ENCODE measurements at regions not wholly inside any gene's neighbourhood (a gene's known extent, or its start where the extent isn't known, plus 50 kb on each side); places are given as distances from the start of the nearest gene placed in this dataset.

GRCh38 chrX:40165861-40166260 lies 68.1 kb upstream of the BCOR start:
- no peak for DNase-seq (ENCODE audit: low spot score)

DNA sequence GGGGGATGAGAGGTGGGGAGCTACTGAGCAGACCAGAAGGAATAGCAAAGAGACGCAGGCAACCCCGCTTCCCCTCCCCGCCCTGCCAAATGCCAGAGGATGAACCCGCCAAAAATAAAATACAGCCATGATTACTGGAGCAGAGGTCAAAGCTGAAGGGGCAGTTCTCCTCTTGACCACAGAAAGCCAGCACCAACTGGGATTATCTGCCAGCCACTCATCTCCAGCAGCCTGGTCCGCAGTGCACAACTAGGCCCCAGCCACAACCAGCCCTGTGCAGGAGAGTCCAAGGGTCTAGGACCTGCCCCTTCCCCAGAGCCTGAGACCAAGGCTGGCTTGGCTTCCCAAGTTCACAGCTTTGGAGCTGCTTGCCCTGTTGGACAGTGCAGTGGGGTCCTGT lies 67.4 kb upstream of the BCOR start:
- DNase-seq (ENCODE audit: low spot score), result no peak

DNA sequence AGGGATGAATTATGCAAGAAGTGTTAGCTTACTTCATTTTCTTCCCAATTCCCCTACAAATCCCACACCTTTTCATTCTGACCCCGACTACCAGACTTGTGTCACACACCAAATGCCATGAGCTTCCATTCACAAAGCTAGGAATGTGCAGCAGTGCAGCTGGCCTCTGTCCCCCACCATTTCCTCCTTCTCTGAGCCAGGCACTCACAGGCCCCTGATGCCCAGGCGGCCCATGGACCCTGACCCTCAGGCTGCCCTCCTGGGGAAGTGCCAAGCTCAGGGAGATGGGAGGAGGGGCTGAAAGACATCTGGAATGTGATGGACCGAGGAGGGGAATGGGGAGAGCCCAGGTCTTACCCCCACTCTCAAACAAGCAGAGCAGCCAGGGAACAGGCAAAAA lies 67.0 kb upstream of the BCOR start:
- DNase-seq (ENCODE audit: low spot score), result no peak

DNA sequence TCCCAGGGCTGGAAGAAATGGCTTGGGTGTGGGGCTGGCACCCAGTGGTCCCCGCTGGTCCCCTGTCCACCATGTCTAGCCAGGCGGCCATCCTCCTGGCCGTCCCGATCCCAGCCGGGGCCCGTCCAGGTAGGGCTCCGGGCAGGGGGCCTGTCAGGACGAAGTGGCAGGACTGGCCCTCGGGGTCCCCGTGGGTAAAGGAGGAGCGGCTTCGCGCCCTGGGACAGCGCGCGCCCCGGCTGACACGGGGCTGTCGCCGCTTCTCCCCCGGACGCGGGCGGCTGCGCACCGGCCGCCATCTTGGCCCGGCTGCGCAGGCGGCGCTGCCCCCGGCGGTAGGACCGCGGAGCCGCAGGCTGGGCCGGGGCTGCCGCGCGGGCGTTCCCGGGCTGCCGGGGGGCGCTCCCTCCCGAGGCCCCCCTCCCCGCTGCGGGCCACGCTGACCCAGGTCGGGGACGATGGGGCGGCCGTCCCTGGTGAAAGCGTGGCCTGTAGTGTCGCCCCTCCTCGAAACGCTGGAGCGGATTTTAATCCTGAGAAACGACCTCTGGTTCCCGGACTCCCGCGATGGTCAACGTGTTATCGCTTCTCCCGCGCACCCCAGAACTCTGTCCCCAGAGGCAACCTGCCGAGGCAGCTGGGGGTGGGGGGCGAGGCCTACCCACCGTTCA lies 60.4 kb upstream of the BCOR start:
- no peak for DNase-seq (ENCODE audit: low spot score)

GRCh38 chrX:40157228-40158035 lies 59.7 kb upstream of the BCOR start:
- DNase-seq (ENCODE audit: low spot score), result no peak

DNA sequence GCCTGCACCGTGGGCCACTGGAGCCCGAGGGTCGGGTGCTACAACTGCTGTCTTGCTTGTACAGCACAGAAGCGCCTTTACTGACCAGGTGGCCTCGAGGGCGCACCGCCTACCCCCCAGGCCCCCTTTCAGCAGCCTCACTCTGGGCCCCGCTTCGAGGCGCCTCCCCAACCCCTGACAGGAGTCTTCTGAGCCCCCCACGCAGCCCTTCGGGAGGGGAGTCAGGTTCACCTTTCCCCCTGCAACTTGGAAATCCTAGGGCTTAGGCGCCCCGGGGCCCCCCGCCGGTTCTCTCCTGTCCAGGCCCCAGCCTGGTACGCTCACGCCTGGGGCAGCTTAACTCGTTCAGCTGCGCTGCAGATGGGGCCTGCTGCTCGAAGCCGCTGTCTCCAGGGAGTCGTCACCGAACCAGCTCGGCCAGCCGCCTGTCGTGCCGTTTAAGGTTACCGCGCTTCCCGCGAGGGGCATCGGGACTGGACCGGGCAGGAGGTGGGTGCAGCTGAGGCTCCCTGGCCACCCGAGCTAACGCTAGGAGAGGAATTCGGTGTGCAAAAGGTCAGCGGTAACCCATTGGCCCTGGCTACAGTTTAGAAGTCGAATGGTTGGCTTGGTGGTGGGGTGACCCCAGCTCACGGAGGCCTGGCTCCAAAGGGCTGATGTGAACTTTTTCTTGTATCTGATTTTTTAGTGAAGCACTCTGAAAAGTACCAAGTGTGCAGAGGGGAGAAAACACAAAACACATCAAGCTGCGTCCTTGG lies 58.9 kb upstream of the BCOR start:
- no peak for DNase-seq (ENCODE audit: low spot score)

DNA sequence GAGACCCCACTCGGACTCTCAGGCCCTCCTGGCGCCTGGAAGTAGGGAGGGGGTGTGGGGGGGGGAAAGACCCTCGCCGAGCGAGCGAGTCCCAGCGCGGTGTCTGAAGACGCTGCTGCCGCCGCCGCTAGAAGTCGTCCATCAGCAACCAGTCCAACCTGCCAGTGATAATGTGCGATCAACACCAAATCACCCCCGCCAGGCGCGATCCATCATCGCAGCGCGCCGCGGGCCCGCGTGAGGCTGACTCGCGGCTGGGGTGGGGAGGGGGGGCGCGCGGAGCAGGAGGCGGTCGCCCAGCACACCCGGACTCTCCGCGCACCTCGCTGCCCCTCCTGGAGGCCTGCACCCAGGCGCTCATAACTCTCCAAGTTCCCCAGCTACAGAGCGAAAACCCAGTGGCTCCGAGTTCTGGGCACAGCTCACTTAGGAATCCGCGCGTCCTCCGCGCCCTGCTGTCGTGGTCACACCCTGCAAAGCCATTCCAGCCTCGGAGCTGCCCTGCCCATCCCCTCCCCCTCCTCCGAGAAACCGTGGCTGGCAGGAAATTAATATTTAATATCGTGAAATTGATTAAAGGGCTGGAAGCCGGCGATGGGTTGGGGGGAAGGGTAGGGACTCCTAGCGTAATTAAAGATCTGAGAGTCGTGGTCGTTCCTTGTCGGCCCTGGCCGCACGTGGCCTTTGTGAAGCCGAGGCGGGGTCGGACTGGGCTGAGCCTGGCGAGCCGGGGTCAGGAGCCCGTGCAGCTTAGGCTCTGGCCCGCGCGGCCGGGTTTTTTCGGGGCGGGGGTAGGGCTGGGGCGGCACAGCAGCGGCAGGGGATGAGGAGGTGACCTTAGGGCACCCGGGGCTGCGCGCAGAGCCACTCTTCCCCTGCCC lies 58.1 kb upstream of the BCOR start:
- no peak for DNase-seq (ENCODE audit: low spot score)

DNA sequence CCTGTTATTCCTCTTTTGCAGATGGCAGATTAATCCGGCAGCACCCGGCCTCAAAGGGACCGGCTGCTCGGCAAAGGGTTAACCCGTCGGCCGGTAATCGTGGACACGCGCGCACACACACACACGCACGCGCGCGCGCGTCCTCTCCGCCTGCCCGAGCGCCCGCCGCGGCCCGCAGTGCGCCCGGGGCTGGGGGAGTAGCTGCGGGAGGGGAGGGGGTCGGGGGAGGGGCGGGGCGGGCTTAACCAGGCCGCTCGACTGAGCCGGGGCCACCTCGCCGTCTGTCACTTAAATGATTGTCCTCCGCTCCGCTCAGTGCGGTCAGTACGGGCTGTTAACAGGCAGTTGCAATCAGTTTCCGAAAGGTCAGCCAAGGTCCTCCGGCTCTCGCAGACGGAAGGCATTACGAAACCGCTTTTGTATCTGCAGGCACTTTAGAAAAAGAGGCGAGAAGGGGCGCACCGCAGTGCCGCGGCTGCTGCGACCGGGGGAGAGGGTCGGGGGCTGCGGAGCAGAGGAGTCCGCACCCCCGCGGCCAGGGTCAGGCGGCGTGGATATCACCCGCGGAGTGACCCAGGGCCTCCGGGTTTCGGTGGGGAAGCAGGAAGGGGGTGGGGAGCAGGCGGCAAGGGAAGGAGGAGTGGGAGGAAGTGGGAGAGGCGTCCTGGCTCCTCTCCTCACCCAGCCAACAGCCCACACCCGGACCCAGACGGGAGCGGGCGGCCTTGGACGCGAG lies 57.3 kb upstream of the BCOR start:
- no peak for DNase-seq (ENCODE audit: low spot score)

GRCh38 chrX:40154250-40154852 lies 56.6 kb upstream of the BCOR start:
- DNase-seq (ENCODE audit: low spot score), result no peak

DNA sequence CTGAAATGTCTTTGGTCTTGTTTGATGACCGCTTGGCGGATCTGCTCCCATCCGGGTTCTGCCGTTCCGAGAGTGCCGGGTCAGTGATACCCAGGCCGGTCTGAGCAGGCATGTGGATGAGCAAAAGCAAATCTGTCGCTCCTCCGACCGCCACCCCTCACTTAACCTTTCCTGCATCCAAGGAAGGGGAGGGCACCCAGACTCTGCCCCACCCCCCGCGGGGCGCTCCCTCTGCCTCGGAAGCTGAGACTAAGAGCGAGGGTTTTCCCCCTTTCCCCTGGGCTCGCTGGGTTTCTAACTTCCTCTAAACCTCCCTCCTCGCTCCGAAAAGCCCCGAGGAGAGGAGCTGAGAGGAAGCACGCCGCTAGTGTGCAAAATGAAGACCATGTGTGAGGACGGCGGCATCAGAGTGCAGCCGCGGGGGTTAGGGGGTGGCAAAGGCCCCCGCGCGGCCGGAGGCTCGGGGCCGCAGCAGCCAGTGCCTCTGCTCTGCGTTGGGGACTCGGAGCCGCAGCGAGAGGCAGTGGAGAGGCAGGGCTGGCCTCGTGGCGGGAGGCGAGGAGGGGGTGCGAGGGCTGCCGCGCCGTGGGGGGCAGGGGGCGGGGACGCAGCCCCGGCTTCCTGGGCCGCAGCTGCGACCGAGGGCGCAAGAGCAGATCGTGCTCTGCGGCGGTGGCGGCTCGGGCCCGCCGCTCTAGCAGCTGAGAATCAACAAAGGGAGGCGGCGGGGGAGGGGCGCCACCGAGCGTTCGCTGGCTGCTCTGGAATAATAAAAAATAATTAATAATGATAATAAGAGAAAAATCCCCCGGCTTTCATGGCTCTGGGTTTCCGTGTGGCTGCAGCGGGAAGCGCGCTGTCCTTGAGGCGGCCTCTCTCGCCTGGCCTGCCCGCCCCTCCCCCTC lies 55.8 kb upstream of the BCOR start:
- no peak for DNase-seq (ENCODE audit: low spot score)

DNA sequence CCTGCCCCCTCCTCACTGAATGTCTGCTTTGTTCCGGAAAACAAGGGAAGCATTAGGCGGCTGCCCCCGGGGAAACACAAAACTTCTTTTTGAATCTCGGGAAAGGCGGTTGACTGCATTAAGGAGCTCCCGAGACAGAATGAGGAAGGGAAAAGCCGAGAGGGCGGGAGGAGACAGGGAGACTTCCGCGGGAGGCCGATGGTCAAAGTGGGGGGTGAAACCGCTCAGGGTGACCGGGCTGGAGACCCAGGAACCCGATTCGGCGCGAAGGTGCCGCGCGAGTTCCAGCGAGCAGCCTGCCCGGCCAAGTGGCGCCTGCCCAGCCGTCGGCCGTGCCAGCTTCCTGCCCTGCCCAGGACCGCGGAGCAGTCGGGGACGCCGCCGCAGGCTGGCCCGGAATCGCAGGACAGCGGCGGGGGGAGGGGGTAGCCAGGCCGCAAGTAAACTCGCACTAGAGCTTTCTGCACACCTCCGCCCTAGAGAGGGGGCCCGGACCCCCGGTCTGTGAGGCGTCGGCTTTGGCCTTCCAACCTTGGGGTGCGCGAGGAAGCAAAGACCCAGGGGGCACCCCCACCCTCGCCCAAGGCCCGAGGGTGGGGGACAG lies 55.1 kb upstream of the BCOR start:
- peak; percentile 83 for DNase-seq (ENCODE audit: low spot score)

DNA sequence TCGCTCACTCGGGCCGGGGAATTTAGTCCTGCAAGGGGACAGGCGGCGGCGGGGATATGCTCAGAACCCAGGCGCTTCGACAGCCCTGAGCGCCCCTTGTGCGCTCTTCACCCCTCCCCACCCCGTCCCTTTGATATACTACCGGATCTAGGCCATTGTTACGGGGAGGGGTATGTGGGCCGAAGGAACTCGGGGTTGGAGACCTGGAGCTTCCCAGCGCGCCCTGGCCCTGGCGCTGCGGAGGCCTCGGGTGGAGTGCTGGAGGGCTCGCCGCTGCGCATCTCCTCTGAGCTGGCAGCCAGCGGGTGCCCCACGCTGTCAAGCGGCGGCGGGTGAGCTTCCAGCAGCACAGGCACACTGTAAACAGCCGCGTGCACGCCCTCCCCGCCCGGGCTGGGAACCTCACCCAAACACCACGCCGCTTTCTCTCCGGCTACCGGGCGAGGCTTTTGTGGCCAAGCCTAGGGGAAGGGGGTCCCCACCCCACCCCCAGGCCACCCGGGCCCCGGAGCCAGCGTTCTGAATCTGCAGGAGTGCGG lies 54.5 kb upstream of the BCOR start:
- DNase-seq (ENCODE audit: low spot score), result no peak

- no peak for DNase-seq (ENCODE audit: low spot score)
These were observed 53.7 kb upstream of the BCOR start for GRCh38 chrX:40151211-40152172.

- no peak for DNase-seq (ENCODE audit: low spot score)
These were observed 52.7 kb upstream of the BCOR start for GRCh38 chrX:40150503-40150902.

DNA sequence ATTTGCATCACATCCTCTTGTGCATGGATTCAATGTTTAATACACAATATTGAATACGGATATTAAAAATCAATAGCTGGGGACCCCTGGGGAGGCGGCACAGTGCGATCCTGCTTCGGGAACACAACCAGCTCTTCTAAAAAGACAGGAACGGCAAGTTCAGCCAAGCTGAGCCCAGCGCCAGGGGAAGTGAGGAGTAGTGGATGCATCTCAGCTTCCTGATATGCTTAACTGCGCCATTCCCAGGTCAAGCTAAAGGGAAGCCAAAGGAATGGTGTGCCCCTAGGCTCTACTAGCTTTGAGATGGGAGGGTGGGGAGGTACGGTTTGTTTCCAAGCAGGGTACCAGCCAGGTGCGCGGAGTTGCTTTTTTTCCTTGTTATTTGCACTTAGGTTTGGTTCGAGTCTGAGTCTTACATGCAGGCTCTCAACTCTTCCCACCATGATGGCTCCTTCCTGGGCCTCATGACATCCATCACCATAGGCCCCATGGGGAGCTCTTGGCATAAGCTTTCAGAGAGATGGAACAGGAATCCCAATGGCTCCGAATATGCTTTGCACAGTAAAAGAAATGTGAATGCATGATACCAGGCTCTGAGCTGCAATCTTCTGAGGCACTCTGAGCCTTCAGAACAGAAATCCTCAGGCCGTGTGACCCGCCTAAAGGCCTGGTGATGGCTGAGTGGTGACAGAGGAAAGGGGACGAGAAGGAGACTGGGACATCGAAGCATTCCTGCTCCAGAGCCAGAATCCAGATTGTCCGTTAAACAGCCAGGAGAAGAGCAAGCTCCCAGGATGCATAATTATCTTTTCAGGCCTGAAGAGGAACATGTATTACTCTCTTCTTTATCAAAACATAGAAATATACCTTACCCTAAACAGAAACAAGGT lies 51.8 kb upstream of the BCOR start:
- no peak for DNase-seq (ENCODE audit: low spot score)

DNA sequence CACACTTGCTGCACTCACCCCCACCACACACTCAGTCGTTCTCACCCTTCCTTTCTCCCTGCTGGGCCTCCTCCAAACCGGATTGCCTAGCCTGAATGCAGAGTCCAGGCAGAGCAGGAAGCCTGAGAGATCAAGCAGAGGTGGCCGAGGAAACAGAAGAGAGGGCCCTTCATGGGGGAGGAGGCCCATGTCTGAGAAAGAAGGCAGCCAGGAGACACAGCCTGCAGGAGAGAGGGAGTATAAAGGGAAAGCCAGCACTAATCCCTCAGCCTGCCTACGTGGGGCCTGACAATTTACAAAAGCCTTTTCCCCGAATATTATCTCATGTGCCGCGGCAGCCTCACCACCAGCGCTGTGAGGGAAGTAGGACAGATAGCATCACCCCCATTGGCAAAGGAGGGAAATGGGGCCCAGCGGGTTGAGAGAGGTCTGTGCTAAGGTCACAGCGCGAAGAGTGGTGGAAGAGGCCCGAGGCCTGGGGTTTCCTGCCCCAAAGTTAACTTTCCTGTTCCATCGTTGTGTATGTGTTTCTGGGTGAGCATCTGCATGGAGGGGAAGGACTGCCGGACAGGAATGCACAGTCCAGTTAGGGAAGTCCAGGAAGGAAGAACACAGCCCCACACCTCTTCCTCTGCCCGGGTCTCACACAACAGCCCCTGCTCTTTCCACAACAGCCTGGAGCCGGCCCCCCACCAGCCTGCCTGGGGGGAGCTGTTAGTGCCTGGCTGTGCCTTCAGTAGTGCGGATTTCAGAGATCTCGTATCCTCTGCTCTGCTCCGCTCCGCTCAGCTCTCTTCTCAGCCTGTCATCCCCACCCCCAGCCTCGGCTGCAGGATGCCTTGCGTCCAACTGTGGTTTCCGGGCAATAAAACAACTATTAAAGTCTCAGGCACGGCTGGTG lies 50.9 kb upstream of the BCOR start:
- no peak for DNase-seq (ENCODE audit: low spot score)
